Gastroesophageal sphincter (tissue), 4 donors: ENCODE measurements at regions not wholly inside any gene's neighbourhood (a gene's known extent, or its start where the extent isn't known, plus 50 kb on each side); places are given as distances from the start of the nearest gene placed in this dataset.

Experiments used
- ATAC-seq: fragments of 150-250 bp; one replicate; pipeline ENCODE4 v1.9.1; 2016; ENCODE audit warnings: mild to moderate bottlenecking, moderate library complexity
- H3K27ac ChIP-seq, 4 donors: fragments of 200-600 bp; sonication (generic) in 3 of 4; 1 replicate in 3 of 4; 2 replicates in 1 of 4; pipeline ENCODE4 v1.5.1; 2016 to 2019
- H3K27me3 ChIP-seq: fragments of 200-600 bp; sonication (generic); one replicate; pipeline ENCODE4 v1.5.1; 2019
- H3K36me3 ChIP-seq, 2 donors: fragments of 200-600 bp; sonication (generic); one replicate each; pipeline ENCODE4 v1.5.1; 2019; ENCODE audit warnings: control low read depth in 1 of 2
- H3K4me1 ChIP-seq, 3 donors: fragments of 200-600 bp; sonication (generic); 1 replicate in 2 of 3; 2 replicates in 1 of 3; pipeline ENCODE4 v1.5.1; 2016 to 2019; ENCODE audit warnings: control low read depth in 2 of 3
- H3K4me3 ChIP-seq, 2 donors: fragments of 200-600 bp; sonication (generic); one replicate each; pipeline ENCODE4 v1.5.1; 2019; ENCODE audit warnings: mild to moderate bottlenecking in 1 of 2, moderate library complexity in 1 of 2
- H3K9me3 ChIP-seq, 3 donors: fragments of 200-600 bp; sonication (generic); one replicate each; pipeline ENCODE4 v1.5.1; 2017 to 2019; ENCODE audit warnings: control low read depth in 2 of 3
- CTCF ChIP-seq, 4 experiments: fragments of 200-600 bp in 2 of 4; fragments of 450-650 bp in 2 of 4; sonication (generic) in 1 of 4; IDR thresholded peaks; one replicate each; pipeline ENCODE4 v1.5.1; 2017 to 2019; ENCODE audit warnings: antibody characterized with exemption in 4 of 4, mild to moderate bottlenecking in 2 of 4, moderate library complexity in 2 of 4
- EP300 ChIP-seq: sonication (generic); formaldehyde crosslinking; IDR thresholded peaks from one replicate; pipeline ENCODE4 v1.6.1; 2017; ENCODE audit warnings: antibody characterized with exemption, mild to moderate bottlenecking
- POLR2A ChIP-seq, 2 donors: fragments of 450-650 bp; IDR thresholded peaks; one replicate each; pipeline ENCODE4 v1.6.1; 2017; ENCODE audit warnings: antibody characterized with exemption in 2 of 2, mild to moderate bottlenecking in 2 of 2, moderate library complexity in 1 of 2
- POLR2AphosphoS5 ChIP-seq: sonication (generic); formaldehyde crosslinking; IDR thresholded peaks from one replicate; pipeline ENCODE4 v1.6.1; 2017; ENCODE audit warnings: antibody characterized with exemption
- WGBS, 2 donors: methylation state at CpG; one replicate each; pipeline ENCODE4 v1.1.5; 2018; ENCODE audit warnings: low coverage in 1 of 2; 5-methylcytosine and 5-hydroxymethylcytosine counted together

GRCh38 chr2:13227578-13227977 lies 510.8 kb downstream of the TRIB2 start:
- Histone ChIP-seq H3K4me1 (no peaks in the 10 kb centered on the region), H3K4me3 (no peak overlapping the region), H3K27ac (no peak overlapping the region), H3K36me3 (no peaks in the 10 kb centered on the region), H3K9me3 (no peaks in the 10 kb centered on the region), H3K27me3 (no peaks in the 10 kb centered on the region)
- 63% methylated on average over 3 of the region's 5 CpGs; no CpG with 5 or more reads in 1 of the 2 donors for WGBS, 2 donors
- ATAC-seq: no peak
- TF ChIP-seq POLR2A (IDR thresholded peaks at IDR 0.05) (no peak), EP300 (no peak), CTCF (IDR thresholded peaks at IDR 0.05) (no peak), POLR2AphosphoS5 (no peak)

GRCh38 chr2:13230221-13230620 lies 513.5 kb downstream of the TRIB2 start:
- no peak overlapping the region for H3K27ac ChIP-seq
- no peak overlapping the region for H3K4me3 ChIP-seq
- TF ChIP-seq CTCF (IDR thresholded peaks at IDR 0.05) (no peak), POLR2A (IDR thresholded peaks at IDR 0.05) (no peak), POLR2AphosphoS5 (no peak), EP300 (no peak)
- H3K36me3 ChIP-seq: no peaks in the 10 kb centered on the region
- no peak for ATAC-seq
- WGBS, 2 donors: 64% methylated on average over 1 of the region's 1 CpG; no CpG with 5 or more reads in 1 of the 2 donors
- H3K27me3 ChIP-seq: no peaks in the 10 kb centered on the region
- no peaks in the 10 kb centered on the region for H3K9me3 ChIP-seq
- no peaks in the 10 kb centered on the region for H3K4me1 ChIP-seq

- no peaks in the 10 kb centered on the region for H3K9me3 ChIP-seq
- no peaks in the 10 kb centered on the region for H3K36me3 ChIP-seq
- H3K27ac ChIP-seq: no peak overlapping the region
- TF ChIP-seq POLR2AphosphoS5: no peak
- TF ChIP-seq CTCF (IDR thresholded peaks at IDR 0.05): no peak
- TF ChIP-seq POLR2A (IDR thresholded peaks at IDR 0.05): no peak
- no peak for TF ChIP-seq EP300
- H3K4me3 ChIP-seq: no peak overlapping the region
- no peak for ATAC-seq
- H3K4me1 ChIP-seq: no peaks in the 10 kb centered on the region
- no peaks in the 10 kb centered on the region for H3K27me3 ChIP-seq
Observed at GRCh38 chr2:13240061-13240460, 523.3 kb downstream of the TRIB2 start.

GRCh38 chr2:13240789-13241487 lies 524.2 kb downstream of the TRIB2 start:
- Histone ChIP-seq H3K9me3 (no peaks in the 10 kb centered on the region), H3K27ac (no peak overlapping the region), H3K4me1 (no peaks in the 10 kb centered on the region), H3K4me3 (no peak overlapping the region), H3K36me3 (no peaks in the 10 kb centered on the region), H3K27me3 (no peaks in the 10 kb centered on the region)
- no peak for ATAC-seq
- WGBS, 2 donors: 79 to 82% methylated on average over 11 of the region's 11 CpGs
- TF ChIP-seq POLR2A (IDR thresholded peaks at IDR 0.05) (no peak), EP300 (no peak), CTCF (IDR thresholded peaks at IDR 0.05) (no peak), POLR2AphosphoS5 (no peak)

- 56 to 67% methylated on average over 3 to 4 of the region's 4 CpGs for WGBS, 2 donors
- TF ChIP-seq CTCF (IDR thresholded peaks at IDR 0.05): no peak
- no peak for TF ChIP-seq POLR2AphosphoS5
- TF ChIP-seq EP300: no peak
- TF ChIP-seq POLR2A (IDR thresholded peaks at IDR 0.05): no peak
- Histone ChIP-seq H3K9me3 (no peaks in the 10 kb centered on the region), H3K4me1 (no peaks in the 10 kb centered on the region), H3K36me3 (no peaks in the 10 kb centered on the region), H3K27me3 (no peaks in the 10 kb centered on the region), H3K27ac (no peak overlapping the region), H3K4me3 (no peak overlapping the region)
- no peak for ATAC-seq
Observed at GRCh38 chr2:13252615-13253014, 535.9 kb downstream of the TRIB2 start.
